GM18519 (cell line): ENCODE measurements at regions not wholly inside any gene's neighbourhood (a gene's known extent, or its start where the extent isn't known, plus 50 kb on each side); places are given as distances from the start of the nearest gene placed in this dataset.
"Not testable (repeated sequence)": the region's sequence is repeated elsewhere in the genome, so short reads cannot be mapped to it uniquely, and the experiment has no call there.

Source experiments
- ATAC-seq: cut with Tn5 transposase; IDR thresholded peaks from one replicate; pipeline ENCODE4 v1.9.1; 2021; ENCODE audit warnings: mild to moderate bottlenecking, moderate library complexity; ENCODE audit not compliant: unreplicated experiment, low FRiP score

GRCh38 chr9:89850153-89850552 is 245.3 kb downstream of the GADD45G start:
- ATAC-seq, result no peak

GRCh38 chr9:89850631-89851325 is 246.0 kb downstream of the GADD45G start:
- no peak for ATAC-seq

GRCh38 chr9:89853161-89853560 is 248.3 kb downstream of the GADD45G start:
- no peak for ATAC-seq

- ATAC-seq, result no peak
These were observed 249.1 kb downstream of the GADD45G start for GRCh38 chr9:89853931-89854330.

GRCh38 chr9:89854715-89855475 is 250.1 kb downstream of the GADD45G start:
- ATAC-seq, result no peak

- ATAC-seq, result not testable (repeated sequence)
These were observed 251.5 kb downstream of the GADD45G start for GRCh38 chr9:89856296-89856695.

- ATAC-seq, result not testable (repeated sequence)
These were observed 252.1 kb downstream of the GADD45G start for GRCh38 chr9:89856950-89857349.

GRCh38 chr9:89859842-89860241 is 255.0 kb downstream of the GADD45G start:
- not testable (repeated sequence) for ATAC-seq

GRCh38 chr9:89861371-89861770 is 256.6 kb downstream of the GADD45G start:
- not testable (repeated sequence) for ATAC-seq

- ATAC-seq, result no peak
These were observed 257.5 kb downstream of the GADD45G start for GRCh38 chr9:89862316-89862715.

GRCh38 chr9:89863141-89863540 is 258.3 kb downstream of the GADD45G start:
- no peak for ATAC-seq

GRCh38 chr9:89863837-89864236 is 259.0 kb downstream of the GADD45G start:
- no peak for ATAC-seq

- no peak for ATAC-seq
These were observed 259.4 kb downstream of the GADD45G start for GRCh38 chr9:89864257-89864656.

GRCh38 chr9:89864731-89865130 is 259.9 kb downstream of the GADD45G start:
- no peak for ATAC-seq

- no peak for ATAC-seq
These were observed 260.5 kb downstream of the GADD45G start for GRCh38 chr9:89865357-89865756.

GRCh38 chr9:89865981-89866380 is 261.2 kb downstream of the GADD45G start:
- no peak for ATAC-seq

- ATAC-seq, result no peak
These were observed 261.9 kb downstream of the GADD45G start for GRCh38 chr9:89866701-89867100.

GRCh38 chr9:89868100-89868499 is 263.3 kb downstream of the GADD45G start:
- ATAC-seq, result no peak

GRCh38 chr9:89869793-89870580 is 265.2 kb downstream of the GADD45G start:
- no peak for ATAC-seq

GRCh38 chr9:89871871-89872331 is 267.1 kb downstream of the GADD45G start:
- ATAC-seq, result no peak

GRCh38 chr9:89872426-89872912 is 267.7 kb downstream of the GADD45G start:
- no peak for ATAC-seq
